Astrocyte of the spinal cord (primary cell): ENCODE measurements at regions not wholly inside any gene's neighbourhood (a gene's known extent, or its start where the extent isn't known, plus 50 kb on each side); places are given as distances from the start of the nearest gene placed in this dataset.

ENCODE experiments used
- DNase-seq: peaks from one replicate; pipeline ENCODE4 v3.0.0; 2011; ENCODE audit warnings: low read depth, low spot score
- H3K4me3 ChIP-seq: 2 replicates; pipeline ENCODE4 v1.5.1; 2011; ENCODE audit warnings: low read depth, mild to moderate bottlenecking, low read length, moderate library complexity
- CTCF ChIP-seq: IDR thresholded peaks from 2 replicates; pipeline ENCODE4 v1.5.1; 2012; ENCODE audit warnings: low read depth, mild to moderate bottlenecking, low read length, inconsistent platforms
- in situ Hi-C: cut with HindIII; loops from 2 replicates; pipeline ENCODE4 v1.10.0; 2017; ENCODE audit warnings: low sequenced_read_pairs

- DNase-seq: no peak
- no peak for TF ChIP-seq CTCF
- no peak overlapping the region for H3K4me3 ChIP-seq
- in situ Hi-C loops: no loop called here
Observed at GRCh38 chr10:110415809-110416208, 81.9 kb upstream of the DUSP5 start.

- DNase-seq: no peak
- in situ Hi-C loops: no loop called here
- no peak overlapping the region for H3K4me3 ChIP-seq
- TF ChIP-seq CTCF: no peak
Observed at GRCh38 chr10:110416776-110417711, 80.7 kb upstream of the DUSP5 start.

- H3K4me3 ChIP-seq: no peak overlapping the region
- in situ Hi-C loops: no loop called here
- TF ChIP-seq CTCF: no peak
- no peak for DNase-seq
Observed at GRCh38 chr10:110418218-110418617, 79.5 kb upstream of the DUSP5 start.

- no peak overlapping the region for H3K4me3 ChIP-seq
- DNase-seq: no peak
- in situ Hi-C loops: no loop called here
- TF ChIP-seq CTCF: no peak
Observed at GRCh38 chr10:110419265-110419664, 78.4 kb upstream of the DUSP5 start.

- in situ Hi-C loops: no loop called here
- DNase-seq: peak; percentile 63
- no peak overlapping the region for H3K4me3 ChIP-seq
- no peak for TF ChIP-seq CTCF
Observed at GRCh38 chr10:110420401-110421193, 77.1 kb upstream of the DUSP5 start.

- in situ Hi-C loops: no loop called here
- no peak for TF ChIP-seq CTCF
- H3K4me3 ChIP-seq: no peak overlapping the region
- no peak for DNase-seq
Observed at GRCh38 chr10:110421512-110422138, 76.1 kb upstream of the DUSP5 start.
